HepG2 (cell line): ENCODE measurements at regions not wholly inside any gene's neighbourhood (a gene's known extent, or its start where the extent isn't known, plus 50 kb on each side); places are given as distances from the start of the nearest gene placed in this dataset.

ENCODE experiments used
- ATAC-seq: fragments of 200-7000 bp; cut with Tn5 transposase; 3 replicates; pipeline ENCODE4 v1.9.1; 2020; ENCODE audit warnings: mild to moderate bottlenecking, moderate library complexity
- BruUV-seq: library from RNA; stranded (reverse); fragments of 400-500 nt; replicated peaks from 2 replicates; lab custom pipeline; 2021; lab: Mats Ljungman, UMichigan
- CTCF ChIA-PET: fragments of 300-600 bp; formaldehyde crosslinking; extraction: SDS; loops from one replicate; lab custom pipeline; 2021; ENCODE audit warnings: low total read pairs, inconsistent platforms, low intra/inter-chr PET ratio; lab: Yijun Ruan, JAX
- POLR2A ChIA-PET: fragments of 350-600 bp; sonication (Branson Sonifier 250); formaldehyde crosslinking; loops from one replicate; lab custom pipeline; 2020; ENCODE audit warnings: antibody characterized with exemption, inconsistent platforms; lab: Yijun Ruan, JAX
- DNase-seq: peaks from one replicate; pipeline ENCODE4 v3.0.0-alpha.2; 2015; ENCODE audit warnings: low spot score
- FAIRE-seq: peaks from 3 replicates; lab custom pipeline; 2011; peaks lifted over from hg19 to GRCh38; lab: Jason Lieb, UNC
- H2AFZ ChIP-seq: one replicate; pipeline ENCODE4 v1.6.1; 2011; ENCODE audit warnings: low read length, inconsistent platforms
- H3K27ac ChIP-seq: fragments of 300-600 bp; 3 replicates; pipeline ENCODE4 v1.8.0; 2011; ENCODE audit warnings: mixed run types, mild to moderate bottlenecking, mixed read lengths, low read length, inconsistent platforms; ENCODE audit not compliant: insufficient read depth; ENCODE audit errors: extremely low read length
- H3K27me3 ChIP-seq, 2 experiments: fragments of 200-600 bp in 1 of 2; 2 replicates in 1 of 2; 3 replicates in 1 of 2; pipeline versions ENCODE4 v1.6.0 to v1.8.0; 2011; ENCODE audit warnings: low read length in 2 of 2, mild to moderate bottlenecking in 2 of 2, moderate library complexity in 2 of 2, inconsistent platforms in 1 of 2; ENCODE audit not compliant: insufficient read depth in 2 of 2, control insufficient read depth in 1 of 2
- H3K36me3 ChIP-seq, 2 experiments: fragments of 200-600 bp in 1 of 2; replicated peaks in 1 of 2; 2 replicates in 1 of 2; 3 replicates in 1 of 2; pipeline versions ENCODE4 v1.5.1 to v1.8.0; 2011; ENCODE audit warnings: low read length in 2 of 2, inconsistent platforms in 1 of 2; ENCODE audit not compliant: insufficient read depth in 2 of 2, control insufficient read depth in 1 of 2
- H3K4me1 ChIP-seq: 2 replicates; pipeline ENCODE4 v1.5.1; 2012; ENCODE audit warnings: low read length, inconsistent platforms; ENCODE audit not compliant: insufficient read depth
- H3K4me2 ChIP-seq: 2 replicates; pipeline ENCODE4 v1.6.0; 2011; ENCODE audit warnings: low read depth, low read length, inconsistent platforms
- H3K4me3 ChIP-seq, 3 experiments: fragments of 200-600 bp in 1 of 3; sonication (generic), shearing (Covaris generic) in 1 of 3; replicated peaks in 1 of 3; 2 replicates each; pipeline ENCODE4 v1.5.1; 2011 to 2016; ENCODE audit warnings: low read length in 3 of 3, inconsistent platforms in 2 of 3, low read depth in 2 of 3, mild to moderate bottlenecking in 2 of 3, control low read depth in 1 of 3, mixed read lengths in 1 of 3; ENCODE audit not compliant: insufficient read depth in 1 of 3
- H3K79me2 ChIP-seq: one replicate; pipeline ENCODE4 v1.6.1; 2011; ENCODE audit warnings: low read length, inconsistent platforms; ENCODE audit not compliant: insufficient read depth
- H3K9ac ChIP-seq: 2 replicates; pipeline ENCODE4 v1.6.0; 2011; ENCODE audit warnings: mild to moderate bottlenecking, low read depth, low read length, inconsistent platforms; ENCODE audit not compliant: insufficient read depth
- H3K9me3 ChIP-seq: 2 replicates; pipeline ENCODE4 v1.5.1; 2012; ENCODE audit warnings: mild to moderate bottlenecking, low read length
- H4K20me1 ChIP-seq: 2 replicates; pipeline ENCODE4 v1.6.0; 2011; ENCODE audit warnings: inconsistent platforms, mild to moderate bottlenecking, low read length, moderate library complexity; ENCODE audit not compliant: insufficient read depth
- CCAR2 ChIP-seq: fragments of 200-400 bp; formaldehyde crosslinking; optimal IDR thresholded peaks from 2 replicates; pipeline ENCODE3; 2018; ENCODE audit warnings: low read depth, mild to moderate bottlenecking, low read length, moderate library complexity
- FOXO1 ChIP-seq: sonication (generic); formaldehyde crosslinking; IDR thresholded peaks from 2 replicates; pipeline ENCODE4 v1.4.0; 2020; ENCODE audit warnings: missing genetic modification reagents
- HOXA9 ChIP-seq: sonication (generic); formaldehyde crosslinking; IDR thresholded peaks from 2 replicates; pipeline ENCODE4 v1.8.1; 2022; ENCODE audit warnings: missing genetic modification reagents, mild to moderate bottlenecking, moderate library complexity, borderline replicate concordance
- KLF11 ChIP-seq: IDR thresholded peaks from 2 replicates; pipeline ENCODE4 v1.6.1; 2016; ENCODE audit warnings: missing compliant biosample characterization
- REXO4 ChIP-seq: sonication (generic); formaldehyde crosslinking; IDR thresholded peaks from 2 replicates; pipeline ENCODE4 v1.8.0; 2022; ENCODE audit warnings: missing genetic modification reagents, mild to moderate bottlenecking, borderline replicate concordance
- SIX4 ChIP-seq: sonication (generic); formaldehyde crosslinking; IDR thresholded peaks from 2 replicates; pipeline ENCODE4 v1.4.0; 2020; ENCODE audit warnings: missing genetic modification reagents
- SRSF1 ChIP-seq: fragments of 200-400 bp; formaldehyde crosslinking; optimal IDR thresholded peaks from 2 replicates; pipeline ENCODE3; 2017; ENCODE audit warnings: mild to moderate bottlenecking, low read depth, low read length, moderate library complexity
- STAT5B ChIP-seq: sonication (generic); formaldehyde crosslinking; IDR thresholded peaks from 2 replicates; pipeline ENCODE4 v1.4.0; 2020; ENCODE audit warnings: missing genetic modification reagents
- YEATS2 ChIP-seq: sonication (generic); formaldehyde crosslinking; IDR thresholded peaks from 2 replicates; pipeline ENCODE4 v1.4.0; 2020; ENCODE audit warnings: missing genetic modification reagents, borderline replicate concordance
- YEATS4 ChIP-seq: sonication (generic); formaldehyde crosslinking; IDR thresholded peaks from 2 replicates; pipeline ENCODE4 v1.4.0; 2020; ENCODE audit warnings: missing genetic modification reagents, borderline replicate concordance
- ZNF24 ChIP-seq: fragments of 450-650 bp; IDR thresholded peaks from 2 replicates; pipeline ENCODE4 v1.6.1; 2017; ENCODE audit warnings: antibody characterized with exemption, mild to moderate bottlenecking
- ZNF333 ChIP-seq: sonication (generic); formaldehyde crosslinking; IDR thresholded peaks from 2 replicates; pipeline ENCODE4 v1.4.0; 2020; ENCODE audit warnings: mild to moderate bottlenecking, missing genetic modification reagents, borderline replicate concordance
- ZNF660 ChIP-seq: sonication (generic); formaldehyde crosslinking; IDR thresholded peaks from 2 replicates; pipeline ENCODE4 v1.5.1; 2020; ENCODE audit warnings: mild to moderate bottlenecking, low read depth, missing genetic modification reagents, borderline replicate concordance
- ZNF773 ChIP-seq: sonication (generic); formaldehyde crosslinking; IDR thresholded peaks from 2 replicates; pipeline ENCODE4 v1.4.0; 2020; ENCODE audit warnings: missing genetic modification reagents, borderline replicate concordance
- WGBS: methylation state at CpG from one replicate; pipeline ENCODE4 v1.1.6; 2017; ENCODE audit warnings: low lambda C conversion rate; 5-methylcytosine and 5-hydroxymethylcytosine counted together
- in situ Hi-C: cut with HindIII; loops from 2 replicates; pipeline ENCODE4 v1.10.0; 2017; ENCODE audit warnings: low pct_unique_long_range_greater_than_20kb; ENCODE audit not compliant: extremely low pct_ligation_motif_present
- intact Hi-C: fragments of 100-400 bp; cut with micrococcal nuclease; formaldehyde crosslinking; loops from one replicate; pipeline ENCODE4 v1.10.0; 2022; ENCODE audit not compliant: unreplicated experiment
- TF ChIP-seq, protein P1 (sequence below): sonication (generic); formaldehyde crosslinking; IDR thresholded peaks from 2 replicates; pipeline ENCODE4 v1.4.0; 2020; ENCODE audit warnings: missing genetic modification reagents, borderline replicate concordance
- TF ChIP-seq, protein P2 (sequence below): fragments of 450-650 bp; IDR thresholded peaks from 2 replicates; pipeline ENCODE4 v1.6.1; 2017; ENCODE audit warnings: mild to moderate bottlenecking
- TF ChIP-seq, protein P3 (sequence below): sonication (generic); formaldehyde crosslinking; IDR thresholded peaks from 2 replicates; pipeline ENCODE4 v1.4.0; 2020; ENCODE audit warnings: missing genetic modification reagents
- TF ChIP-seq, protein P4 (sequence below): IDR thresholded peaks from 2 replicates; pipeline ENCODE4 v1.6.1; 2012; ENCODE audit warnings: low read depth, low read length, improper control_type of control experiment

- 49% methylated on average over 10 of the region's 17 CpGs for WGBS
- Histone ChIP-seq H4K20me1 (no peaks in the 10 kb centered on the region), H2AFZ (no peak overlapping the region), H3K36me3 (no peaks in the 10 kb centered on the region), H3K79me2 (no peaks in the 10 kb centered on the region), H3K4me1 (no peaks in the 10 kb centered on the region), H3K27me3 (no peaks in the 10 kb centered on the region), H3K9me3 (no peaks in the 10 kb centered on the region), H3K4me2 (no peak overlapping the region), H3K9ac (no peak overlapping the region), H3K4me3 (no peak overlapping the region)
- in situ Hi-C loops (no loop called here), intact Hi-C loops (no loop called here)
- POLR2A ChIA-PET = no interaction called here
- CTCF ChIA-PET = no interaction called here
- ATAC-seq (no peak), DNase-seq (no peak)
- no peak for TF ChIP-seq CCAR2
- no peak for TF ChIP-seq HOXA9 (CRISPR knock-in tag)
- TF ChIP-seq ZNF24 = no peak
- TF ChIP-seq STAT5B = no peak
- no peak for TF ChIP-seq ZNF660 (CRISPR knock-in tag)
- no peak for TF ChIP-seq SIX4 (CRISPR knock-in tag)
- no peak for TF ChIP-seq ZNF333
- no peak for TF ChIP-seq YEATS4 (CRISPR knock-in tag)
- TF ChIP-seq, protein P1, sequence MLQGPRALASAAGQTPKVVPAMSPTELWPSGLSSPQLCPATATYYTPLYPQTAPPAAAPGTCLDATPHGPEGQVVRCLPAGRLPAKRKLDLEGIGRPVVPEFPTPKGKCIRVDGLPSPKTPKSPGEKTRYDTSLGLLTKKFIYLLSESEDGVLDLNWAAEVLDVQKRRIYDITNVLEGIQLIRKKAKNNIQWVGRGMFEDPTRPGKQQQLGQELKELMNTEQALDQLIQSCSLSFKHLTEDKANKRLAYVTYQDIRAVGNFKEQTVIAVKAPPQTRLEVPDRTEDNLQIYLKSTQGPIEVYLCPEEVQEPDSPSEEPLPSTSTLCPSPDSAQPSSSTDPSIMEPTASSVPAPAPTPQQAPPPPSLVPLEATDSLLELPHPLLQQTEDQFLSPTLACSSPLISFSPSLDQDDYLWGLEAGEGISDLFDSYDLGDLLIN (CRISPR knock-in tag) = no peak
- TF ChIP-seq, protein P2, sequence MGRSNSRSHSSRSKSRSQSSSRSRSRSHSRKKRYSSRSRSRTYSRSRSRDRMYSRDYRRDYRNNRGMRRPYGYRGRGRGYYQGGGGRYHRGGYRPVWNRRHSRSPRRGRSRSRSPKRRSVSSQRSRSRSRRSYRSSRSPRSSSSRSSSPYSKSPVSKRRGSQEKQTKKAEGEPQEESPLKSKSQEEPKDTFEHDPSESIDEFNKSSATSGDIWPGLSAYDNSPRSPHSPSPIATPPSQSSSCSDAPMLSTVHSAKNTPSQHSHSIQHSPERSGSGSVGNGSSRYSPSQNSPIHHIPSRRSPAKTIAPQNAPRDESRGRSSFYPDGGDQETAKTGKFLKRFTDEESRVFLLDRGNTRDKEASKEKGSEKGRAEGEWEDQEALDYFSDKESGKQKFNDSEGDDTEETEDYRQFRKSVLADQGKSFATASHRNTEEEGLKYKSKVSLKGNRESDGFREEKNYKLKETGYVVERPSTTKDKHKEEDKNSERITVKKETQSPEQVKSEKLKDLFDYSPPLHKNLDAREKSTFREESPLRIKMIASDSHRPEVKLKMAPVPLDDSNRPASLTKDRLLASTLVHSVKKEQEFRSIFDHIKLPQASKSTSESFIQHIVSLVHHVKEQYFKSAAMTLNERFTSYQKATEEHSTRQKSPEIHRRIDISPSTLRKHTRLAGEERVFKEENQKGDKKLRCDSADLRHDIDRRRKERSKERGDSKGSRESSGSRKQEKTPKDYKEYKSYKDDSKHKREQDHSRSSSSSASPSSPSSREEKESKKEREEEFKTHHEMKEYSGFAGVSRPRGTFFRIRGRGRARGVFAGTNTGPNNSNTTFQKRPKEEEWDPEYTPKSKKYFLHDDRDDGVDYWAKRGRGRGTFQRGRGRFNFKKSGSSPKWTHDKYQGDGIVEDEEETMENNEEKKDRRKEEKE = no peak
- no peak for TF ChIP-seq REXO4 (CRISPR knock-in tag)
- TF ChIP-seq, protein P3, sequence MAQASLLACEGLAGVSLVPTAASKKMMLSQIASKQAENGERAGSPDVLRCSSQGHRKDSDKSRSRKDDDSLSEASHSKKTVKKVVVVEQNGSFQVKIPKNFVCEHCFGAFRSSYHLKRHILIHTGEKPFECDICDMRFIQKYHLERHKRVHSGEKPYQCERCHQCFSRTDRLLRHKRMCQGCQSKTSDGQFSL (CRISPR knock-in tag) = no peak
- TF ChIP-seq, protein P4, sequence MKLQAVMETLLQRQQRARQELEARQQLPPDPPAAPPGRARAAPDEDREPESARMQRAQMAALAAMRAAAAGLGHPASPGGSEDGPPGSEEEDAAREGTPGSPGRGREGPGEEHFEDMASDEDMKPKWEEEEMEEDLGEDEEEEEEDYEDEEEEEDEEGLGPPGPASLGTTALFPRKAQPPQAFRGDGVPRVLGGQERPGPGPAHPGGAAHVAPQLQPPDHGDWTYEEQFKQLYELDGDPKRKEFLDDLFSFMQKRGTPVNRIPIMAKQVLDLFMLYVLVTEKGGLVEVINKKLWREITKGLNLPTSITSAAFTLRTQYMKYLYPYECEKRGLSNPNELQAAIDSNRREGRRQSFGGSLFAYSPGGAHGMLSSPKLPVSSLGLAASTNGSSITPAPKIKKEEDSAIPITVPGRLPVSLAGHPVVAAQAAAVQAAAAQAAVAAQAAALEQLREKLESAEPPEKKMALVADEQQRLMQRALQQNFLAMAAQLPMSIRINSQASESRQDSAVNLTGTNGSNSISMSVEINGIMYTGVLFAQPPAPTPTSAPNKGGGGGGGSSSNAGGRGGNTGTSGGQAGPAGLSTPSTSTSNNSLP = no peak
- no peak for TF ChIP-seq KLF11 (CRISPR knock-in tag)
- no peak for TF ChIP-seq SRSF1
- TF ChIP-seq YEATS2 = no peak
- no peak for TF ChIP-seq FOXO1 (CRISPR knock-in tag)
- no peak for TF ChIP-seq ZNF773 (CRISPR knock-in tag)
- TF ChIP-seq, all 625 proteins: peak for 0
- FAIRE-seq = no peak
- BruUV-seq = no TSS peak
- no peak overlapping the region for H3K27ac ChIP-seq
These were observed 288.9 kb downstream of the RDH14 start for GRCh38 chr2:18271370-18272147.
